ENCODE measurements at regions not wholly inside any gene's neighbourhood (a gene's known extent, or its start where the extent isn't known, plus 50 kb on each side); places are given as distances from the start of the nearest gene placed in this dataset.
"Not testable (repeated sequence)": the region's sequence is repeated elsewhere in the genome, so short reads cannot be mapped to it uniquely, and the experiment has no call there.

GRCh38 chr6:163874784-163875183, 460.3 kb downstream of the QKI start:
- no peak for DNase-seq (ENCODE audit: low spot score)

GRCh38 chr6:163872335-163872734, 457.8 kb downstream of the QKI start:
- DNase-seq (ENCODE audit: low spot score): no peak

- DNase-seq (ENCODE audit: low spot score): no peak
Measured at GRCh38 chr6:163871616-163872015, 457.1 kb downstream of the QKI start.

- DNase-seq (ENCODE audit: low spot score): no peak
Measured at GRCh38 chr6:163867518-163868292, 453.2 kb downstream of the QKI start.

GRCh38 chr6:163866192-163866591, 451.7 kb downstream of the QKI start:
- no peak for DNase-seq (ENCODE audit: low spot score)

- no peak for DNase-seq (ENCODE audit: low spot score)
Measured at GRCh38 chr6:163863565-163863964, 449.0 kb downstream of the QKI start.

GRCh38 chr6:163862701-163863100, 448.2 kb downstream of the QKI start:
- no peak for DNase-seq (ENCODE audit: low spot score)

GRCh38 chr6:163861627-163862026, 447.1 kb downstream of the QKI start:
- no peak for DNase-seq (ENCODE audit: low spot score)

GRCh38 chr6:163860287-163861081, 446.0 kb downstream of the QKI start:
- no peak for DNase-seq (ENCODE audit: low spot score)

GRCh38 chr6:163858870-163859269, 444.4 kb downstream of the QKI start:
- not testable (repeated sequence) for DNase-seq (ENCODE audit: low spot score)

- DNase-seq (ENCODE audit: low spot score): no peak
Measured at GRCh38 chr6:163857421-163857820, 442.9 kb downstream of the QKI start.

- no peak for DNase-seq (ENCODE audit: low spot score)
Measured at GRCh38 chr6:163850874-163851273, 436.4 kb downstream of the QKI start.

GRCh38 chr6:163844761-163845160, 430.2 kb downstream of the QKI start:
- DNase-seq (ENCODE audit: low spot score): no peak

- no peak for DNase-seq (ENCODE audit: low spot score)
Measured at GRCh38 chr6:163844357-163844756, 429.8 kb downstream of the QKI start.

GRCh38 chr6:163843218-163843617, 428.7 kb downstream of the QKI start:
- DNase-seq (ENCODE audit: low spot score): no peak

- no peak for DNase-seq (ENCODE audit: low spot score)
Measured at GRCh38 chr6:163842467-163842866, 427.9 kb downstream of the QKI start.

GRCh38 chr6:163841733-163842132, 427.2 kb downstream of the QKI start:
- DNase-seq (ENCODE audit: low spot score): no peak

GRCh38 chr6:163841326-163841725, 426.8 kb downstream of the QKI start:
- DNase-seq (ENCODE audit: low spot score): no peak

GRCh38 chr6:163840880-163841279, 426.4 kb downstream of the QKI start:
- no peak for DNase-seq (ENCODE audit: low spot score)

GRCh38 chr6:163839296-163839695, 424.8 kb downstream of the QKI start:
- DNase-seq (ENCODE audit: low spot score): no peak

GRCh38 chr6:163837691-163838431, 423.3 kb downstream of the QKI start:
- DNase-seq (ENCODE audit: low spot score): no peak

GRCh38 chr6:163836876-163837690, 422.6 kb downstream of the QKI start:
- DNase-seq (ENCODE audit: low spot score): peak; percentile 59

All from COLO829 (cell line).